NCI-H460 (cell line): ENCODE measurements at regions not wholly inside any gene's neighbourhood (a gene's known extent, or its start where the extent isn't known, plus 50 kb on each side); places are given as distances from the start of the nearest gene placed in this dataset.

Experiments
- DNase-seq: peaks from one replicate; pipeline ENCODE4 v3.0.0-alpha.2; 2016; ENCODE audit warnings: low read depth; ENCODE audit errors: extremely low read depth

DNA sequence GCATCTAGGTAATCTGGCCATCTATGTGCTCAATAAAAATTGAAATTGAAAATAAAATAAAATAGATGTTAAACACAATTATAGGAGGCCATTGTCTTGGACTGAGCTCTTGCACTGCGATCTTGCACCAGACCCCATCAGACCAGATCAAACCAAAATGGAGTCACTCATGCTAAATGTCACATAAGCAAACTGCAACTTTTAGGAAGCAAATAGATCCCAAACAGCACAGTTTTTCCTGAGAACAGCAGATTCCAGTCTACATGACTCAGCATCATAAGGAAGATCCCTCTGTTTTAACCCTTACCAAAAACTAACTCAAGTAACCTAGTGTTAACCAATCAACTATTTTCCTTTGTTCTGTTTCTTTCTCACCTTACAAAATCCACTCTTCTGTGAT lies 57.7 kb upstream of the LRP1B start:
- DNase-seq, result no peak

DNA sequence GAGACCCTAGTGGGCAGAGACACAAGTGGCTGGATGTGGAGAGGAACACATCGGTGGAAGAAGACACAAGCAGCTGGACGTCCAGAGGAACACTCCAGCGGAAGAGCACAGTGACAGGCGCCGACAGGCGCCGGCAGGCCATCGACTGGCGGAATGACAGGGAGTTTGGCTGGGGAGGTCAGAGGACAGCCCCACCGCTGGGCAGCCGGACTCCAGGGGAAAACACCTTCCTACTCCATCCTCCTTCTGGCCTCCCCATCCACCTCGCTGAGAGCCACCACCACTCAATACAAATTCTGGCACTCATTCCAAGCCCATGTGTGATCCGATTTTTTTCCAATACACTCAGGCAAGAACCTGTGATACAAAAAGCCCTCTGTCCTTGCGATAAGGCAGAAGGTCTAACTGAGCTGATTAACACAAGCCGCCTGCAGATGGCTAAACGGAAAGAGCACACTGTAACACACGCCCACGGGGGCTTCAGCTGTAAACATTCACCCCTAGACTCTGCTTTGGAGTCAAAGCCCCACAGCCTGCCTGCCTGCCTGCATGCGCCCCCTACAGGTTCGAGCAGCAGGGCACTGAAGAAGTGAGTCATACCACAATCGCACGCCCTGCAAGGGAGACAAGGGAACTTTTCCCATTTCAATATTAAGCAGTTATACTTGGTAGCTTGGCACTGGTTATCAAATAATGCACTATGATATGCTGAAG lies 50.2 kb upstream of the LRP1B start:
- DNase-seq, result peak; percentile 26
